Type B pancreatic cell (in vitro differentiated cells): ENCODE measurements at regions not wholly inside any gene's neighbourhood (a gene's known extent, or its start where the extent isn't known, plus 50 kb on each side); places are given as distances from the start of the nearest gene placed in this dataset.
A peak's percentile ranks its signal among the peaks of the same experiment; 100 is the strongest.

Source experiments
- DNase-seq: peaks from one replicate; pipeline ENCODE4 v3.0.0; 2021; ENCODE audit warnings: mixed read lengths; ENCODE audit not compliant: unreplicated experiment; ENCODE audit errors: extremely low spot score
- H3K27ac Mint-ChIP-seq: 2 replicates; pipeline ENCODE4 v1.8.0; 2021; ENCODE audit warnings: mild to moderate bottlenecking, mixed read lengths
- H3K27me3 Mint-ChIP-seq: 2 replicates; pipeline ENCODE4 v1.8.0; 2021; ENCODE audit warnings: mixed read lengths
- H3K36me3 Mint-ChIP-seq: 2 replicates; pipeline ENCODE4 v1.8.0; 2021; ENCODE audit warnings: mixed read lengths
- H3K4me1 Mint-ChIP-seq: one replicate; pipeline ENCODE4 v1.8.0; 2021; ENCODE audit warnings: mixed read lengths; ENCODE audit not compliant: unreplicated experiment
- H3K4me3 Mint-ChIP-seq: 2 replicates; pipeline ENCODE4 v1.8.0; 2021; ENCODE audit warnings: mild to moderate bottlenecking, mixed read lengths
- H3K9me3 Mint-ChIP-seq: 2 replicates; pipeline ENCODE4 v1.8.0; 2021; ENCODE audit warnings: mixed read lengths
- TF ChIP-seq, protein P1 (sequence below): fragments of 200-600 bp; sonication (generic); conservative IDR thresholded peaks from 2 replicates; pipeline ENCODE4 v1.5.0; 2021; ENCODE audit warnings: antibody characterized with exemption, mild to moderate bottlenecking

GRCh38 chr4:160772668-160773067 lies 1391.1 kb downstream of the FSTL5 start:
- H3K4me1 Mint-ChIP-seq: no peaks in the 10 kb centered on the region
- TF ChIP-seq, protein P1, sequence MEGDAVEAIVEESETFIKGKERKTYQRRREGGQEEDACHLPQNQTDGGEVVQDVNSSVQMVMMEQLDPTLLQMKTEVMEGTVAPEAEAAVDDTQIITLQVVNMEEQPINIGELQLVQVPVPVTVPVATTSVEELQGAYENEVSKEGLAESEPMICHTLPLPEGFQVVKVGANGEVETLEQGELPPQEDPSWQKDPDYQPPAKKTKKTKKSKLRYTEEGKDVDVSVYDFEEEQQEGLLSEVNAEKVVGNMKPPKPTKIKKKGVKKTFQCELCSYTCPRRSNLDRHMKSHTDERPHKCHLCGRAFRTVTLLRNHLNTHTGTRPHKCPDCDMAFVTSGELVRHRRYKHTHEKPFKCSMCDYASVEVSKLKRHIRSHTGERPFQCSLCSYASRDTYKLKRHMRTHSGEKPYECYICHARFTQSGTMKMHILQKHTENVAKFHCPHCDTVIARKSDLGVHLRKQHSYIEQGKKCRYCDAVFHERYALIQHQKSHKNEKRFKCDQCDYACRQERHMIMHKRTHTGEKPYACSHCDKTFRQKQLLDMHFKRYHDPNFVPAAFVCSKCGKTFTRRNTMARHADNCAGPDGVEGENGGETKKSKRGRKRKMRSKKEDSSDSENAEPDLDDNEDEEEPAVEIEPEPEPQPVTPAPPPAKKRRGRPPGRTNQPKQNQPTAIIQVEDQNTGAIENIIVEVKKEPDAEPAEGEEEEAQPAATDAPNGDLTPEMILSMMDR: no peak
- H3K4me3 Mint-ChIP-seq: no peak overlapping the region
- no peaks in the 10 kb centered on the region for H3K36me3 Mint-ChIP-seq
- H3K9me3 Mint-ChIP-seq: no peaks in the 10 kb centered on the region
- no peak overlapping the region for H3K27ac Mint-ChIP-seq
- no peaks in the 10 kb centered on the region for H3K27me3 Mint-ChIP-seq
- no peak for DNase-seq

DNA sequence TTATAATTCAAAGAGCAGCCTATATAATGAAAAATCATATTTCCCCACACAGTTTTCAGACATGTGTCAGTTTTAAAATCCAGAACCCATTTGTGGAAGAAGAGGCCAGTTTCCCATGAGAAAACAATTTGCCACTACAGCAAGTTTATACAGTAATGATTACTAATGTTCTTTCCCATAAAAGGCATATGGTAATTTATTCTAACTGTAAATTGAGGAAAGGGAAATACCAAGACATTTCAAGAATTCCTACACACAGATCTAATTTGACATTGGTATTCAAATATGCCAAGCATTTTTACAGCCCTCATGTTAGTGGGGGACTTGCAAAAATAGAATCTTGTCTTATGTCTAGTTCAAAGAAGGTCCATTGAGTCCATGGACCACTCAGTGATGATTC lies 1368.6 kb downstream of the FSTL5 start:
- no peak overlapping the region for H3K4me3 Mint-ChIP-seq
- H3K36me3 Mint-ChIP-seq: no peaks in the 10 kb centered on the region
- H3K27ac Mint-ChIP-seq: no peak overlapping the region
- no peak for DNase-seq
- no peaks in the 10 kb centered on the region for H3K4me1 Mint-ChIP-seq
- H3K9me3 Mint-ChIP-seq: peaks cover 9% of the 10 kb centered on the region
- H3K27me3 Mint-ChIP-seq: no peaks in the 10 kb centered on the region
- TF ChIP-seq, protein P1: no peak

DNA sequence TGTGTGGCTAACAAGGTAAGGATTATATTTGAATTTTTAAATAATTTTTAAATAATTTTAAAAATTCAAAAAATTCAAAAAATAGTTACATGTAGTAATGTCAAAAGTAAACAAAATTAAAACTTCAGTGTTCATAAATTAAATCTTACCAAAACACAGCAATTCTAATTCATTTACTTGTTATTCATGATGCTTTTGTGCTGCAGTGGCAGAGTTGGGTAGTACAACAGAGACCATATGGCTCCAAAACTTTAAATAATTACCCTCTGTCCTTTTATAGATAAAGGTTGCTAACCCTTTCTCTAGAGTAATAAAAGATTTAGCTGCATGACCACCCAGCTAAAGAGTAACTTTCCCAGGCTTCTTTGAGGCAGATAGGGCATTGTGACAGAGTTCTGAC lies 1355.6 kb downstream of the FSTL5 start:
- Mint-ChIP-seq H3K36me3 (no peaks in the 10 kb centered on the region), H3K4me1 (no peaks in the 10 kb centered on the region), H3K27ac (no peak overlapping the region), H3K9me3 (no peaks in the 10 kb centered on the region), H3K4me3 (no peak overlapping the region), H3K27me3 (no peaks in the 10 kb centered on the region)
- DNase-seq: no peak
- TF ChIP-seq, protein P1: peak; percentile 69

DNA sequence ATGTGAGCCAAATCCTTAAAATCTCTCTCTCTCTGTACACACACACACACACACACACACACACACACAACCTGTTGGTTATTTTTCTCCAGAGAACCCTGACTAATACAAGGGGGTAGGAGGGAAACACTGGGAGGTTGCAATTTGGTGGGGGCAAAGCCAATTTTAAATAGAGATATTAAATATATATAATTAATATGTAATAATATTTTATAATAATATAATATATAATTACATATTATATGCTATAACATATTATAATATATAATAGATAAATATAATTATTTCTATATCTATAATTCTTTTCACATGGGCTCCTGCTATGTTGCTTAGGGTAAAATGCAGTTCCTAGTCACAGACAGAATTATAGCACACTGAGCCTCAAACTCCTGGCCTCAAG lies 1354.2 kb downstream of the FSTL5 start:
- Mint-ChIP-seq H3K4me1 (no peaks in the 10 kb centered on the region), H3K27me3 (no peaks in the 10 kb centered on the region), H3K9me3 (no peaks in the 10 kb centered on the region), H3K27ac (no peak overlapping the region), H3K4me3 (no peak overlapping the region), H3K36me3 (no peaks in the 10 kb centered on the region)
- TF ChIP-seq, protein P1: no peak
- no peak for DNase-seq

- no peak for DNase-seq
- Mint-ChIP-seq H3K9me3 (no peaks in the 10 kb centered on the region), H3K4me3 (no peak overlapping the region), H3K27ac (no peak overlapping the region), H3K4me1 (no peaks in the 10 kb centered on the region), H3K36me3 (no peaks in the 10 kb centered on the region), H3K27me3 (no peaks in the 10 kb centered on the region)
- TF ChIP-seq, protein P1: no peak
Observed at GRCh38 chr4:160810424-160810823, 1353.4 kb downstream of the FSTL5 start.

DNA sequence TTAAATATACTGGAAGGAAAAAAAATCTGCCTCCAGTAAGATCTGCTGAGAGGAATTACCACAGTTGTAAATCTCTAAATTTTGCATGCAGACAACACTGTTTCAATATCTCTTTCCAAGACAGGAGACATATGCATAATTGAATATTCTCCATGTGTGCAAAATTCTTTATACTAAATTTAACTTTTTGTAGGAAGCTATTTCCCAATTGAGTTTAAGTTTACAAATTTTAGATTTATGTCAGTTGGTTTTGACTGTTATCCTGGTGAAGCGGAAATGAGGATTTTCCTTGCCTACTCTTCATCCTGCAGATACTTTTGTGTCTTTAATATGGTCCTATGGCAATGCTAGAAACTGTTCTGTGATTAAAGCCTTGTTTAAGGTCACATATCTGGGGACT lies 1352.9 kb downstream of the FSTL5 start:
- Mint-ChIP-seq H3K27me3 (no peaks in the 10 kb centered on the region), H3K9me3 (no peaks in the 10 kb centered on the region), H3K4me3 (no peak overlapping the region), H3K4me1 (no peaks in the 10 kb centered on the region), H3K36me3 (no peaks in the 10 kb centered on the region), H3K27ac (no peak overlapping the region)
- DNase-seq: no peak
- TF ChIP-seq, protein P1: no peak
